Gastroesophageal sphincter (tissue), 4 donors: ENCODE measurements at regions not wholly inside any gene's neighbourhood (a gene's known extent, or its start where the extent isn't known, plus 50 kb on each side); places are given as distances from the start of the nearest gene placed in this dataset.

Source experiments
- ATAC-seq: fragments of 150-250 bp; one replicate; pipeline ENCODE4 v1.9.1; 2016; ENCODE audit warnings: mild to moderate bottlenecking, moderate library complexity
- H3K27ac ChIP-seq, 4 donors: fragments of 200-600 bp; sonication (generic) in 3 of 4; 1 replicate in 3 of 4; 2 replicates in 1 of 4; pipeline ENCODE4 v1.5.1; 2016 to 2019
- H3K27me3 ChIP-seq: fragments of 200-600 bp; sonication (generic); one replicate; pipeline ENCODE4 v1.5.1; 2019
- H3K36me3 ChIP-seq, 2 donors: fragments of 200-600 bp; sonication (generic); one replicate each; pipeline ENCODE4 v1.5.1; 2019; ENCODE audit warnings: control low read depth in 1 of 2
- H3K4me1 ChIP-seq, 3 donors: fragments of 200-600 bp; sonication (generic); 1 replicate in 2 of 3; 2 replicates in 1 of 3; pipeline ENCODE4 v1.5.1; 2016 to 2019; ENCODE audit warnings: control low read depth in 2 of 3
- H3K4me3 ChIP-seq, 2 donors: fragments of 200-600 bp; sonication (generic); one replicate each; pipeline ENCODE4 v1.5.1; 2019; ENCODE audit warnings: mild to moderate bottlenecking in 1 of 2, moderate library complexity in 1 of 2
- H3K9me3 ChIP-seq, 3 donors: fragments of 200-600 bp; sonication (generic); one replicate each; pipeline ENCODE4 v1.5.1; 2017 to 2019; ENCODE audit warnings: control low read depth in 2 of 3
- EP300 ChIP-seq: sonication (generic); formaldehyde crosslinking; IDR thresholded peaks from one replicate; pipeline ENCODE4 v1.6.1; 2017; ENCODE audit warnings: antibody characterized with exemption, mild to moderate bottlenecking
- POLR2A ChIP-seq, 2 donors: fragments of 450-650 bp; IDR thresholded peaks; one replicate each; pipeline ENCODE4 v1.6.1; 2017; ENCODE audit warnings: antibody characterized with exemption in 2 of 2, mild to moderate bottlenecking in 2 of 2, moderate library complexity in 1 of 2
- POLR2AphosphoS5 ChIP-seq: sonication (generic); formaldehyde crosslinking; IDR thresholded peaks from one replicate; pipeline ENCODE4 v1.6.1; 2017; ENCODE audit warnings: antibody characterized with exemption
- WGBS, 2 donors: methylation state at CpG; one replicate each; pipeline ENCODE4 v1.1.5; 2018; ENCODE audit warnings: low coverage in 1 of 2; 5-methylcytosine and 5-hydroxymethylcytosine counted together
- TF ChIP-seq, protein P1 (sequence below), 4 experiments: fragments of 200-600 bp in 2 of 4; fragments of 450-650 bp in 2 of 4; sonication (generic) in 1 of 4; IDR thresholded peaks; one replicate each; pipeline ENCODE4 v1.5.1; 2017 to 2019; ENCODE audit warnings: antibody characterized with exemption in 4 of 4, mild to moderate bottlenecking in 2 of 4, moderate library complexity in 2 of 4

DNA sequence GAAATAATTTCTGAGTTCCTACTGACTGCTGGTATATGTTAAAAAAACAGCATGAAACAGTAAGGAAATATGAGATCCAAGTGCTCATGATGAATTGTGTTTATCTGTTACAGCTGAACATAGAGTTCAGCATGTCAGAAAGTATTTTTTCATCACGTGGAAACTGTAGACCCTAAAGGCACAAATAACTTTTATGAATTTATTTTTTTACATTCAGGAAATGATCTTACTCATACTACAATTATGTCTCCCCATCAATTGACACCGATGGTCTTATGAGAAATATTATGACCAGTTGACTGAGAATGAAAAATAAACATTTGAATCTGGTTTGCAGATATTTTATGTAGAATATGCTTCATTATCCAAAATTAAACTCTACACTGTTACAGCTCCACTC is 283.1 kb upstream of the SPANXN4 start:
- H3K4me1 ChIP-seq: no peaks in the 10 kb centered on the region
- 37 to 43% methylated on average over 2 of the region's 2 CpGs for WGBS, 2 donors
- H3K36me3 ChIP-seq: no peaks in the 10 kb centered on the region
- TF ChIP-seq EP300 (no peak), POLR2AphosphoS5 (no peak), POLR2A (IDR thresholded peaks at IDR 0.05) (no peak)
- TF ChIP-seq, protein P1, sequence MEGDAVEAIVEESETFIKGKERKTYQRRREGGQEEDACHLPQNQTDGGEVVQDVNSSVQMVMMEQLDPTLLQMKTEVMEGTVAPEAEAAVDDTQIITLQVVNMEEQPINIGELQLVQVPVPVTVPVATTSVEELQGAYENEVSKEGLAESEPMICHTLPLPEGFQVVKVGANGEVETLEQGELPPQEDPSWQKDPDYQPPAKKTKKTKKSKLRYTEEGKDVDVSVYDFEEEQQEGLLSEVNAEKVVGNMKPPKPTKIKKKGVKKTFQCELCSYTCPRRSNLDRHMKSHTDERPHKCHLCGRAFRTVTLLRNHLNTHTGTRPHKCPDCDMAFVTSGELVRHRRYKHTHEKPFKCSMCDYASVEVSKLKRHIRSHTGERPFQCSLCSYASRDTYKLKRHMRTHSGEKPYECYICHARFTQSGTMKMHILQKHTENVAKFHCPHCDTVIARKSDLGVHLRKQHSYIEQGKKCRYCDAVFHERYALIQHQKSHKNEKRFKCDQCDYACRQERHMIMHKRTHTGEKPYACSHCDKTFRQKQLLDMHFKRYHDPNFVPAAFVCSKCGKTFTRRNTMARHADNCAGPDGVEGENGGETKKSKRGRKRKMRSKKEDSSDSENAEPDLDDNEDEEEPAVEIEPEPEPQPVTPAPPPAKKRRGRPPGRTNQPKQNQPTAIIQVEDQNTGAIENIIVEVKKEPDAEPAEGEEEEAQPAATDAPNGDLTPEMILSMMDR (IDR thresholded peaks at IDR 0.05): no peak
- no peak overlapping the region for H3K27ac ChIP-seq
- H3K4me3 ChIP-seq: no peak overlapping the region
- no peaks in the 10 kb centered on the region for H3K9me3 ChIP-seq
- H3K27me3 ChIP-seq: no peaks in the 10 kb centered on the region
- no peak for ATAC-seq

DNA sequence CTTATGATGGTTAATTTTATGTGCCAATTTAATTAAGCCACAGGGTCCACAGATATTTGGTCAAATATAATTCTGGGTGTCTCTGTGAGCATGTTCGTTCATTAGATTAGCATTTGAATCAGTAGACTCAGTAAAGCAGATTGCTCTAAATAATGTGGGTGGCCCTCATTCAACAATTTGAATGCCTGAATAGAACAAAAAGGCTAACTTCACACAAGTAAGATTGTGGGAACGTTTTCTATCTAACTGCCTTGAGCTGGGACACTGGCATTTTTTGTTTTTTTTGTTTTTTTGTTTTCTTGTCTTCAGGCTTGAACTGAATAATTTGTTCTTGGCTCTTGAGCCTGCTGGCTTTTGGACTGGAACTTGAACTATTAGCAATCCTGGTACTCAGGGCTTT is 292.4 kb upstream of the SPANXN4 start:
- WGBS, 2 donors: 13 to 64% methylated on average over 1 to 2 of the region's 2 CpGs
- ATAC-seq: no peak
- no peaks in the 10 kb centered on the region for H3K36me3 ChIP-seq
- no peak overlapping the region for H3K4me3 ChIP-seq
- no peaks in the 10 kb centered on the region for H3K4me1 ChIP-seq
- no peak overlapping the region for H3K27ac ChIP-seq
- no peaks in the 10 kb centered on the region for H3K9me3 ChIP-seq
- no peaks in the 10 kb centered on the region for H3K27me3 ChIP-seq
- TF ChIP-seq EP300 (no peak), POLR2AphosphoS5 (no peak)

DNA sequence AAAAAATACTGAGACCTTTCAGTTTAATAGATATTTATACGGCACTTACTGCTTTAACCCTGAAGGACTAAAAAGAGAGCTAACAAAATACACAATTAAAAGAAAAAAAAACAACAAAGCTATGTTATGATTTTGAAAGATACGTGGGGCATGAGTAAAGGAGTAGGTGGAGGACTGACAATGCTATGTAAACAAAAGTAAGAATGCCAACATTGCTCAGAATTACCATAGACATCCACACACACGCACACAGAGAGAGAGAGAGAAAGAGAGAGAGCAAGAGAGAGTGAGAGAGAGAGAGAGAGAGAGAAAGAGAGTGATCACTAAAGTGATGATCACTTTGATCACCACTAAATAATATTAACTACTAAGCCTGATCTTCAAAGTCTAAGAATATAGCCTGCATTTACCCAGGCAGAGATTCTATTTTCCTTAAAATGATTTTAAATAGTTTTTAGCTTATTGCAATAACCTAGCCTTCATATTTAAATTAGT is 313.9 kb upstream of the SPANXN4 start:
- no peak for ATAC-seq
- no peak overlapping the region for H3K27ac ChIP-seq
- no peaks in the 10 kb centered on the region for H3K9me3 ChIP-seq
- H3K4me1 ChIP-seq: no peaks in the 10 kb centered on the region
- TF ChIP-seq, protein P1 (IDR thresholded peaks at IDR 0.05): no peak
- no peak for TF ChIP-seq POLR2A (IDR thresholded peaks at IDR 0.05)
- TF ChIP-seq EP300: no peak
- no peak for TF ChIP-seq POLR2AphosphoS5
- H3K36me3 ChIP-seq: no peaks in the 10 kb centered on the region
- H3K27me3 ChIP-seq: no peaks in the 10 kb centered on the region
- H3K4me3 ChIP-seq: no peak overlapping the region
- 31 to 78% methylated on average over 2 to 3 of the region's 3 CpGs for WGBS, 2 donors

DNA sequence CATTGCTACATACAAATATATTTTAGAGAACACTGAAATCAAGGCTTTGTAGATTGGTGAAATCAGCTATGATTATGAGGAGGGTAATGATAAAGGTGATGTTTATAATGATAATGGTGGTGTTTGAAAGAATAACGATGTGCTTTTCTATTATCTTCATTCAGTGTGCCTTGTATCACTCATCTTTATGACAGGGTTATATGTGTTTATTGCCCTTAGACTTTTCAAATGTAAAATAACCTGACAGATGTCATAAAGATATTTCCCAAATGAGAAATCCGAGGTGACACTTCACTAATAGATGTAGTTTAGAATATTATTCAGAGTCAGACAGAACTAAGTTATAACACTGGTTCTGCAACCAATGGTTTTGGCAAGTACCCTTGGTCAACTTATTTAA is 323.0 kb upstream of the SPANXN4 start:
- no peak for ATAC-seq
- no peak overlapping the region for H3K27ac ChIP-seq
- H3K4me1 ChIP-seq: no peaks in the 10 kb centered on the region
- no peak overlapping the region for H3K4me3 ChIP-seq
- H3K27me3 ChIP-seq: no peaks in the 10 kb centered on the region
- H3K36me3 ChIP-seq: no peaks in the 10 kb centered on the region
- H3K9me3 ChIP-seq: no peaks in the 10 kb centered on the region
- TF ChIP-seq POLR2A (IDR thresholded peaks at IDR 0.05): no peak
- TF ChIP-seq, protein P1 (IDR thresholded peaks at IDR 0.05): no peak
- no peak for TF ChIP-seq EP300
- WGBS, 2 donors: 45 to 50% methylated on average over 2 of the region's 2 CpGs

DNA sequence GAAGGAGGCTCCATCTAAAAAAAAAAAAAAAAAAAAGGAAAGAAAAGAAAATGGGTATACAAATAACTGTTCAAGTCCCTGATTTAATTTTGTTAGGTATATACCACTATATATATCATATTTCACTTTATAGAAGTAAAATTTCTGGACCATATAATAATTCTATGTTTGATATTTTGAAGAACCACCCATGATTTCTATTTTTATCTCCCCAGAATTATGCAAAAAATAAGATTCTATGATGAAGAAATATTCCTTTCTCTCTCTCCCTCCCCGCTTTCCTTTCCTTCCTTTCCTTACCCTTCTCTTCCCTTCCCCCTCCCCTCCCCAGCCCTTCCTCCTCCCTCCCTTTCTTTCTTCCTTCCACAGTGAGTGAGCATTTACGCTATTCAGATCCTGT is 337.5 kb upstream of the SPANXN4 start:
- no peaks in the 10 kb centered on the region for H3K9me3 ChIP-seq
- H3K4me3 ChIP-seq: no peak overlapping the region
- H3K27me3 ChIP-seq: no peaks in the 10 kb centered on the region
- H3K4me1 ChIP-seq: no peaks in the 10 kb centered on the region
- TF ChIP-seq EP300 (no peak), POLR2AphosphoS5 (no peak), POLR2A (IDR thresholded peaks at IDR 0.05) (no peak)
- TF ChIP-seq, protein P1 (IDR thresholded peaks at IDR 0.05): no peak
- H3K36me3 ChIP-seq: no peaks in the 10 kb centered on the region
- WGBS, 2 donors: 65 to 67% methylated on average over 1 to 2 of the region's 2 CpGs
- no peak for ATAC-seq
- H3K27ac ChIP-seq: no peak overlapping the region
